ENCODE measurements at regions not wholly inside any gene's neighbourhood (a gene's known extent, or its start where the extent isn't known, plus 50 kb on each side); places are given as distances from the start of the nearest gene placed in this dataset.

DNA sequence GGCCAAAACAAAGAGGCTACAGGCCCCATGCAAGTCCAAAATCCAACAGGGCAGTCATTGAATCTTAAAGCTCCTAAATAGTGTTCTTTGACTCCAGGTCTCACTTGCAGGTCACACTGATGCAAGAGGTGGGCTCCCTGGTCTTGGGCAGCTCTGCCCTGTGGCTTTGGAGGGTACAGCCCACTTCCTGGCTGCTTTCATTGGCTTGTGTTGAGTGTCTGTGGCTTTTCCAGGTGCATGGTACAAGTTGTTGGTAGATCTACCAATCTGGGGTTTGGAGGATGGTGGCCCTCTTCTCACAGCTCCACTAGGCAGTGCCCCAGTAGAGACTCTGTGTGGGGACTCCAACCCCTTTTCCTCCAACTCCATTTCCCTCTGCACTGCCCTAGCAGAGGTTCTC, 115.8 kb upstream of the ALKAL2 start:
- no peak overlapping the region for H2AFZ ChIP-seq (ENCODE audit: low read length)
- no TSS peak for BruUV-seq (replicated peaks)
- ATAC-seq (no peak), DNase-seq (ENCODE audit: low spot score) (no peak), FAIRE-seq (no peak)
- H3K27me3 ChIP-seq (ENCODE audit: control insufficient read depth in 1 of 2, insufficient read depth in 2 of 2, low read length in 2 of 2): peaks cover 2 to 29% of the 10 kb centered on the region in 2 experiments; a peak in 3 of 5 replicates
- no peaks in the 10 kb centered on the region for H4K20me1 ChIP-seq (ENCODE audit: insufficient read depth, low read length)
- no peaks in the 10 kb centered on the region for H3K36me3 ChIP-seq (replicated peaks in 1 of 2; ENCODE audit: control insufficient read depth in 1 of 2, insufficient read depth in 2 of 2, low read length in 2 of 2)
- TF ChIP-seq PITX1 (CRISPR knock-in tag; IDR thresholded peaks at IDR 0.05) (no peak), ZFP41 (CRISPR knock-in tag; IDR thresholded peaks at IDR 0.05; ENCODE audit: borderline replicate concordance) (no peak), HDAC1 (CRISPR knock-in tag; IDR thresholded peaks at IDR 0.05) (no peak), ZSCAN22 (CRISPR knock-in tag; IDR thresholded peaks at IDR 0.05) (no peak), CREB1 (IDR thresholded peaks at IDR 0.05) (no peak), CREB1 (CRISPR knock-in tag; IDR thresholded peaks at IDR 0.05) (no peak), TOPORS (CRISPR knock-in tag; IDR thresholded peaks at IDR 0.05) (no peak), ZNF30 (CRISPR knock-in tag; IDR thresholded peaks at IDR 0.05) (no peak), ZFP36L2 (CRISPR knock-in tag; IDR thresholded peaks at IDR 0.05) (no peak), FOXA3 (CRISPR knock-in tag; IDR thresholded peaks at IDR 0.05) (no peak), ZNF143 (CRISPR knock-in tag; IDR thresholded peaks at IDR 0.05) (no peak), ZNF792 (CRISPR knock-in tag; IDR thresholded peaks at IDR 0.05) (no peak), ZKSCAN1 (IDR thresholded peaks at IDR 0.05; ENCODE audit: low read length) (no peak), RORA (CRISPR knock-in tag; IDR thresholded peaks at IDR 0.05) (no peak), TBP (CRISPR knock-in tag; IDR thresholded peaks at IDR 0.05) (no peak), U2AF1 (optimal IDR thresholded peaks at IDR 0.05; ENCODE audit: low read depth, low read length) (no peak)
- TF ChIP-seq, protein P1, sequence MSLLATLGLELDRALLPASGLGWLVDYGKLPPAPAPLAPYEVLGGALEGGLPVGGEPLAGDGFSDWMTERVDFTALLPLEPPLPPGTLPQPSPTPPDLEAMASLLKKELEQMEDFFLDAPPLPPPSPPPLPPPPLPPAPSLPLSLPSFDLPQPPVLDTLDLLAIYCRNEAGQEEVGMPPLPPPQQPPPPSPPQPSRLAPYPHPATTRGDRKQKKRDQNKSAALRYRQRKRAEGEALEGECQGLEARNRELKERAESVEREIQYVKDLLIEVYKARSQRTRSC (CRISPR knock-in tag; IDR thresholded peaks at IDR 0.05; ENCODE audit: low read depth): no peak
- TF ChIP-seq, protein P2, sequence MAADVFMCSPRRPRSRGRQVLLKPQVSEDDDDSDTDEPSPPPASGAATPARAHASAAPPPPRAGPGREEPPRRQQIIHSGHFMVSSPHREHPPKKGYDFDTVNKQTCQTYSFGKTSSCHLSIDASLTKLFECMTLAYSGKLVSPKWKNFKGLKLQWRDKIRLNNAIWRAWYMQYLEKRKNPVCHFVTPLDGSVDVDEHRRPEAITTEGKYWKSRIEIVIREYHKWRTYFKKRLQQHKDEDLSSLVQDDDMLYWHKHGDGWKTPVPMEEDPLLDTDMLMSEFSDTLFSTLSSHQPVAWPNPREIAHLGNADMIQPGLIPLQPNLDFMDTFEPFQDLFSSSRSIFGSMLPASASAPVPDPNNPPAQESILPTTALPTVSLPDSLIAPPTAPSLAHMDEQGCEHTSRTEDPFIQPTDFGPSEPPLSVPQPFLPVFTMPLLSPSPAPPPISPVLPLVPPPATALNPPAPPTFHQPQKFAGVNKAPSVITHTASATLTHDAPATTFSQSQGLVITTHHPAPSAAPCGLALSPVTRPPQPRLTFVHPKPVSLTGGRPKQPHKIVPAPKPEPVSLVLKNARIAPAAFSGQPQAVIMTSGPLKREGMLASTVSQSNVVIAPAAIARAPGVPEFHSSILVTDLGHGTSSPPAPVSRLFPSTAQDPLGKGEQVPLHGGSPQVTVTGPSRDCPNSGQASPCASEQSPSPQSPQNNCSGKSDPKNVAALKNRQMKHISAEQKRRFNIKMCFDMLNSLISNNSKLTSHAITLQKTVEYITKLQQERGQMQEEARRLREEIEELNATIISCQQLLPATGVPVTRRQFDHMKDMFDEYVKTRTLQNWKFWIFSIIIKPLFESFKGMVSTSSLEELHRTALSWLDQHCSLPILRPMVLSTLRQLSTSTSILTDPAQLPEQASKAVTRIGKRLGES (CRISPR knock-in tag; IDR thresholded peaks at IDR 0.05; ENCODE audit: borderline replicate concordance): no peak
- TF ChIP-seq, protein P3, sequence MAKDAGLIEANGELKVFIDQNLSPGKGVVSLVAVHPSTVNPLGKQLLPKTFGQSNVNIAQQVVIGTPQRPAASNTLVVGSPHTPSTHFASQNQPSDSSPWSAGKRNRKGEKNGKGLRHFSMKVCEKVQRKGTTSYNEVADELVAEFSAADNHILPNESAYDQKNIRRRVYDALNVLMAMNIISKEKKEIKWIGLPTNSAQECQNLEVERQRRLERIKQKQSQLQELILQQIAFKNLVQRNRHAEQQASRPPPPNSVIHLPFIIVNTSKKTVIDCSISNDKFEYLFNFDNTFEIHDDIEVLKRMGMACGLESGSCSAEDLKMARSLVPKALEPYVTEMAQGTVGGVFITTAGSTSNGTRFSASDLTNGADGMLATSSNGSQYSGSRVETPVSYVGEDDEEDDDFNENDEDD (CRISPR knock-in tag; IDR thresholded peaks at IDR 0.05; ENCODE audit: borderline replicate concordance): no peak
- H3K9me3 ChIP-seq (ENCODE audit: low read length): no peaks in the 10 kb centered on the region
- intact Hi-C loops (cut with micrococcal nuclease; ENCODE audit: unreplicated experiment) (no loop called here), in situ Hi-C loops (cut with HindIII; ENCODE audit: extremely low pct_ligation_motif_present, low pct_unique_long_range_greater_than_20kb) (no loop called here)
- CTCF ChIA-PET (ENCODE audit: low intra/inter-chr PET ratio, low total read pairs): no interaction called here
- H3K4me2 ChIP-seq (ENCODE audit: low read depth, low read length): no peak overlapping the region
- H3K9ac ChIP-seq (ENCODE audit: insufficient read depth, low read depth, low read length): no peak overlapping the region
- no peak overlapping the region for H3K27ac ChIP-seq (ENCODE audit: extremely low read length, insufficient read depth, low read length)
- H3K79me2 ChIP-seq (ENCODE audit: insufficient read depth, low read length): no peaks in the 10 kb centered on the region
- POLR2A ChIA-PET: no interaction called here
- no peak overlapping the region for H3K4me3 ChIP-seq (replicated peaks in 1 of 3; ENCODE audit: insufficient read depth in 1 of 3, low read depth in 2 of 3, low read length in 3 of 3)
- H3K4me1 ChIP-seq (ENCODE audit: insufficient read depth, low read length): no peaks in the 10 kb centered on the region

Data from HepG2 (cell line).